ENCODE measurements at regions not wholly inside any gene's neighbourhood (a gene's known extent, or its start where the extent isn't known, plus 50 kb on each side); places are given as distances from the start of the nearest gene placed in this dataset.
"Not testable (repeated sequence)": the region's sequence is repeated elsewhere in the genome, so short reads cannot be mapped to it uniquely, and the experiment has no call there.

GRCh38 chr7:6933954-6934632 is 108.0 kb upstream of the CCZ1B start:
- TF ChIP-seq CTCF (IDR thresholded peaks at IDR 0.05); ZFX (IDR thresholded peaks at IDR 0.05; ENCODE audit: borderline replicate concordance): not testable (repeated sequence)
